Activated CD4-positive, alpha-beta T cell treated with anti-CD3 and anti-CD28 coated beads, Interleukin-2, amount 10 ng/mL, durations not matched to agents 24 days and 14 days (primary cell): ENCODE measurements at regions not wholly inside any gene's neighbourhood (a gene's known extent, or its start where the extent isn't known, plus 50 kb on each side); places are given as distances from the start of the nearest gene placed in this dataset.

Source experiments
- DNase-seq: peaks from one replicate; pipeline ENCODE4 v3.0.0; 2022
- H3K27ac Mint-ChIP-seq: one replicate; pipeline ENCODE4 v1.8.0; 2022; ENCODE audit warnings: mild to moderate bottlenecking, mixed read lengths
- H3K27me3 Mint-ChIP-seq: one replicate; pipeline ENCODE4 v1.8.0; 2022; ENCODE audit warnings: mixed read lengths
- H3K36me3 Mint-ChIP-seq: one replicate; pipeline ENCODE4 v1.8.0; 2022; ENCODE audit warnings: low read depth, mild to moderate bottlenecking, mixed read lengths
- H3K4me1 Mint-ChIP-seq: one replicate; pipeline ENCODE4 v1.8.0; 2021; ENCODE audit warnings: mixed read lengths
- H3K4me3 Mint-ChIP-seq: one replicate; pipeline ENCODE4 v1.8.0; 2022; ENCODE audit warnings: mild to moderate bottlenecking, moderate library complexity, mixed read lengths
- H3K9me3 Mint-ChIP-seq: one replicate; pipeline ENCODE4 v1.8.0; 2021; ENCODE audit warnings: mixed read lengths
- intact Hi-C: fragments of 100-400 bp; cut with micrococcal nuclease; formaldehyde crosslinking; loops from one replicate; pipeline ENCODE4 v1.15.1; 2023

DNA sequence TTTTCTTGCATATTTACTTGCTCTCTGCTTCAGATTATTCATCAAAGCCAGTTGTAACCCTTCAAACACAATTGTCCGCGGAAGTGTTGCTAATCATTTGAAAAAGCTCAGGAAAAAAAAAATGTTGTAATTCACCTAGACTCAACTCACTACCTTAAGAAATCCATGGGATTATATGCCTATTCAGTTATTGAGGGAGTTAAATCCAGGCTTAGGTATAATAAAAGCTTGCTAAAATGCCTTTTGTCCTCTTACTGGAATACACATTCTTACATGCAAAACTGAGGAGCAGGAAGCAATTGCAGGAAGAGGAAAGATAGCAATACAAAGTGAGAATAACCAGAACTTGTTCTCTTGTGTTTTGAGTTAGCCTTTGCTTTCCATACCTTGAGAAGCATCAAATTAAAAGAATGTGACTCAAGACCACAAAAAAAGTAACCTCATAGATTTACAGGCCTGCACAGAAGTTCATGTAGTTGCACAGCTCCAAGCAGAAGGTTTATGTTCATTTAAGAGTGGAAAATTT lies 91.4 kb upstream of the FAM241A start:
- Mint-ChIP-seq H3K36me3 (no peaks in the 10 kb centered on the region), H3K27ac (no peak overlapping the region), H3K4me3 (no peak overlapping the region), H3K9me3 (no peaks in the 10 kb centered on the region), H3K27me3 (peaks cover 22% of the 10 kb centered on the region), H3K4me1 (peaks cover 2% of the 10 kb centered on the region)
- intact Hi-C loops = no loop called here
- DNase-seq = no peak

- no peak overlapping the region for H3K27ac Mint-ChIP-seq
- no peak overlapping the region for H3K4me3 Mint-ChIP-seq
- H3K9me3 Mint-ChIP-seq = no peaks in the 10 kb centered on the region
- H3K36me3 Mint-ChIP-seq = no peaks in the 10 kb centered on the region
- peaks cover 2% of the 10 kb centered on the region for H3K4me1 Mint-ChIP-seq
- intact Hi-C loops = no loop called here
- H3K27me3 Mint-ChIP-seq = peaks cover 22% of the 10 kb centered on the region
- DNase-seq = no peak
Measured at GRCh38 chr4:112055100-112055499, 90.2 kb upstream of the FAM241A start.

- no peak for DNase-seq
- intact Hi-C loops = no loop called here
- H3K27ac Mint-ChIP-seq = no peak overlapping the region
- peaks cover 27% of the 10 kb centered on the region for H3K27me3 Mint-ChIP-seq
- no peak overlapping the region for H3K4me3 Mint-ChIP-seq
- H3K36me3 Mint-ChIP-seq = no peaks in the 10 kb centered on the region
- H3K4me1 Mint-ChIP-seq = peaks cover 2% of the 10 kb centered on the region
- no peaks in the 10 kb centered on the region for H3K9me3 Mint-ChIP-seq
Measured at GRCh38 chr4:112057470-112057869, 87.8 kb upstream of the FAM241A start.

GRCh38 chr4:112058433-112058832 lies 86.8 kb upstream of the FAM241A start:
- no peak overlapping the region for H3K27ac Mint-ChIP-seq
- intact Hi-C loops = no loop called here
- H3K36me3 Mint-ChIP-seq = no peaks in the 10 kb centered on the region
- H3K4me3 Mint-ChIP-seq = no peak overlapping the region
- H3K9me3 Mint-ChIP-seq = no peaks in the 10 kb centered on the region
- DNase-seq = no peak
- peaks cover 22% of the 10 kb centered on the region for H3K27me3 Mint-ChIP-seq
- H3K4me1 Mint-ChIP-seq = peaks cover 2% of the 10 kb centered on the region

GRCh38 chr4:112060212-112060611 lies 85.0 kb upstream of the FAM241A start:
- H3K4me3 Mint-ChIP-seq = no peak overlapping the region
- DNase-seq = no peak
- H3K27me3 Mint-ChIP-seq = peaks cover 14% of the 10 kb centered on the region
- H3K9me3 Mint-ChIP-seq = no peaks in the 10 kb centered on the region
- no peaks in the 10 kb centered on the region for H3K36me3 Mint-ChIP-seq
- no peak overlapping the region for H3K27ac Mint-ChIP-seq
- intact Hi-C loops = no loop called here
- H3K4me1 Mint-ChIP-seq = no peaks in the 10 kb centered on the region

- H3K4me1 Mint-ChIP-seq = no peaks in the 10 kb centered on the region
- H3K27me3 Mint-ChIP-seq = peaks cover 16% of the 10 kb centered on the region
- H3K9me3 Mint-ChIP-seq = no peaks in the 10 kb centered on the region
- H3K36me3 Mint-ChIP-seq = no peaks in the 10 kb centered on the region
- no peak overlapping the region for H3K27ac Mint-ChIP-seq
- no peak overlapping the region for H3K4me3 Mint-ChIP-seq
- intact Hi-C loops = no loop called here
- no peak for DNase-seq
Measured at GRCh38 chr4:112061207-112061817, 83.9 kb upstream of the FAM241A start.

- Mint-ChIP-seq H3K27me3 (peaks cover 22% of the 10 kb centered on the region), H3K27ac (no peak overlapping the region), H3K4me3 (no peak overlapping the region), H3K9me3 (no peaks in the 10 kb centered on the region), H3K36me3 (no peaks in the 10 kb centered on the region), H3K4me1 (no peaks in the 10 kb centered on the region)
- DNase-seq = no peak
- intact Hi-C loops = no loop called here
Measured at GRCh38 chr4:112063260-112063659, 82.0 kb upstream of the FAM241A start.

DNA sequence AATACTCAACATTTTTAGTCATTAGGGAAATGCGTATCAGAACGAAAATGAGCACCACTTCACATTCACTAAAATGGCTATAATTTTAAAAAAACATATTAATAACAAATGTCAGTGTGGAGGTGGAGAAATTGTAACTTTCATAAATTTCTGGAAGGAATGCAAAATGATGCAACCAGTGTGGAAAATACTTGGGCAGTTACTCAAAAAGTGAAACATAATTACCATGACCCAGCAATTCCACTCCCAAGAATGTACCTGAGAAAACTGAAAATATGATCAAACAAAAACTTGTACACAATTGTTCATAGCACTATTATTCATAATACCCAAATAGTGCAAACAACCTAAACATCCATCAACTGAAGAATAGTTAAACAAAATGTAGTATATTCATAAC lies 76.1 kb upstream of the FAM241A start:
- no peak overlapping the region for H3K27ac Mint-ChIP-seq
- no peaks in the 10 kb centered on the region for H3K4me1 Mint-ChIP-seq
- peaks cover 37% of the 10 kb centered on the region for H3K27me3 Mint-ChIP-seq
- no peaks in the 10 kb centered on the region for H3K36me3 Mint-ChIP-seq
- intact Hi-C loops = no loop called here
- H3K9me3 Mint-ChIP-seq = no peaks in the 10 kb centered on the region
- DNase-seq = no peak
- no peak overlapping the region for H3K4me3 Mint-ChIP-seq

DNA sequence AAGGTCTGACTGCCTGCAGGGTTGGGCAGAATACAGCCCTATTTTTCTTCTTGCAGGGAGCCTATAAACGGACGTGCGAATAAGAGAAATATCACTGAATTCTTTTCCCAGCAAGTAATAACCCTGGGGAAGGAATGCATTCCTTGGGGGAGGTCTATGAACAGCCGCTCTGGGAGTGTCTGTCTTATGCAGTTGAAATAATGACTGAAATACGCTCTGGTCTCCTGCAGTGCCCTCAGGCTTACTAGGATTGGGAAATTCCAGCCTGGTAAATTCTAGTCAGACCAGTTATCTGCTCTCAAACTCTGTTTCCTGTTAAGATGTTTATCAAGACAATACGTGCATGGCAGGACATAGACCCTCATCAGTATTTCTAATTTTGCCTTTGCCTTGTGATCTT lies 72.1 kb upstream of the FAM241A start:
- peaks cover 27% of the 10 kb centered on the region for H3K27me3 Mint-ChIP-seq
- intact Hi-C loops = no loop called here
- no peak for DNase-seq
- no peak overlapping the region for H3K4me3 Mint-ChIP-seq
- H3K36me3 Mint-ChIP-seq = no peaks in the 10 kb centered on the region
- no peaks in the 10 kb centered on the region for H3K4me1 Mint-ChIP-seq
- no peak overlapping the region for H3K27ac Mint-ChIP-seq
- no peaks in the 10 kb centered on the region for H3K9me3 Mint-ChIP-seq

GRCh38 chr4:112075129-112075753 lies 70.0 kb upstream of the FAM241A start:
- intact Hi-C loops = no loop called here
- H3K36me3 Mint-ChIP-seq = no peaks in the 10 kb centered on the region
- H3K4me3 Mint-ChIP-seq = no peak overlapping the region
- H3K4me1 Mint-ChIP-seq = no peaks in the 10 kb centered on the region
- H3K9me3 Mint-ChIP-seq = no peaks in the 10 kb centered on the region
- no peak overlapping the region for H3K27ac Mint-ChIP-seq
- peak; percentile 80 for DNase-seq
- peaks cover 26% of the 10 kb centered on the region for H3K27me3 Mint-ChIP-seq

DNA sequence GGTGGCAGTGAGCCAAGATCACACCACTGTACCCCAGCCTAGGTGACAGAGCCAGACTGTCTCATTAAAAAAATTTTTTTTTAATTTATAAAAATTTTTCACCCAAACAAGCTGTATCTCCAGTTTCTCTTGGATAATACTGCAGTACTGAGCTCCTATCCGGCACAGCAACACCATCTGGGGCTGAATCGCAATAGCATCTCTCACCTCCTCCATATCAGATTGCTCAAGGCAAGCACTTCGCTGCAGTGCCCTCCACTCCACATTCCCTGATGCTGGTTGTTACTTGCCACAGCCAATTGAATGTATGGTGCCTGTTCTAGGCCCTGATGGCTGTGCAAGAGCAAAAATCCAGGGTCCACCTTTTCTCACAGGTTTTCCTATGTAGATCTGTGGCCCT lies 69.3 kb upstream of the FAM241A start:
- DNase-seq = no peak
- no peaks in the 10 kb centered on the region for H3K4me1 Mint-ChIP-seq
- intact Hi-C loops = no loop called here
- no peaks in the 10 kb centered on the region for H3K9me3 Mint-ChIP-seq
- H3K36me3 Mint-ChIP-seq = no peaks in the 10 kb centered on the region
- peaks cover 26% of the 10 kb centered on the region for H3K27me3 Mint-ChIP-seq
- no peak overlapping the region for H3K27ac Mint-ChIP-seq
- H3K4me3 Mint-ChIP-seq = no peak overlapping the region

DNA sequence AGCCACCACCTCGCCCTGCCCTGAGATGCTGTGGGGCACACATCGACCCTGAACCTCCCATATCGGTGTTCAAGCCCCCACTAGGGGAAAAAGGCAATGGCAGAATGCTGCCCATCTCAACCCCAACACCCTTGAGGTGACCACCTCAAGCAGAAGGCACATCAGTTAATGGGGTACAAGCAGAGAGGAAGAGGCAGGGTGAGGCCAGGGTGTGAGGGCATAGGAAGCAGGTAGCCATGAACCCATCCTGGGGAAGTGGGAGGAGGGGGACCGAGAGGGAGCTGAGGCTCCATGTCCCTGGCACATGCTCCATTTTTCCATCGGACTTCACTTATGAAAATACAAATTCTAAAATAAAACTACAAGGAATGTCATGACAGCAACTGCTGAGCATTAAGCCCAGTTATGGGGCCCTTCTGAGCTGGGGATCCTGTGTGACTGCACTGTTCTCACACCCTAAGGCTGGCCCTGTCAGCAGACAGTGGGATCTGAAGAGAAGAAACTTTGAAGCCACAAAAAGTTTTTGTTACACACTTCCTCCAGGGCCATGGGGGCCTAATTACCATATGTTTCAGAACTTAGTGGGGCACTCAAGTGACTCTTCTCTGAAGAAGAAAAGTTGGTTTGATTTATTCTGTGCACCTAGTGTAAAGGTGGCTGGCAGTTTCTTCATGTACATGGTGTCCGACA lies 68.2 kb upstream of the FAM241A start:
- Mint-ChIP-seq H3K27me3 (peaks cover 26% of the 10 kb centered on the region), H3K27ac (no peak overlapping the region), H3K4me1 (no peaks in the 10 kb centered on the region), H3K9me3 (no peaks in the 10 kb centered on the region), H3K4me3 (no peak overlapping the region), H3K36me3 (no peaks in the 10 kb centered on the region)
- intact Hi-C loops = no loop called here
- no peak for DNase-seq

DNA sequence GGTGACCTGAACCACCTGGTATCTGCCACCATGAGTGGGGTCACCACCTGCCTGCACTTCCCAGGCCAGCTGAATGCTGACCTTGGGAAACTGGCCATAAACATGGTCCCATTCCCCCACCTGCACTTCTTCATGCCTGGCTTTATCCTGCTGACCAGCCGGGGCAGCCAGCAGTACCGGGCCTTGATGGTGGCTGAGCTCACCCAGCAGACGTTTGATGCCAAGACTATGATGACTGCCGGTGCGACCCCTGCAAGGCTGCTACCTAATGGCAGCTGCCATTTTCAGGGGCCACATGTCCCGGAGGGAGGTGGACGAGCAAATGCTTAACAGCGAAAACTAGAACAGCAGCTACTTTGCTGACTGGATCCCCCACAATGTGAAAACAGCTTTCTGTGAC lies 67.5 kb upstream of the FAM241A start:
- no peaks in the 10 kb centered on the region for H3K9me3 Mint-ChIP-seq
- no peak overlapping the region for H3K4me3 Mint-ChIP-seq

DNA sequence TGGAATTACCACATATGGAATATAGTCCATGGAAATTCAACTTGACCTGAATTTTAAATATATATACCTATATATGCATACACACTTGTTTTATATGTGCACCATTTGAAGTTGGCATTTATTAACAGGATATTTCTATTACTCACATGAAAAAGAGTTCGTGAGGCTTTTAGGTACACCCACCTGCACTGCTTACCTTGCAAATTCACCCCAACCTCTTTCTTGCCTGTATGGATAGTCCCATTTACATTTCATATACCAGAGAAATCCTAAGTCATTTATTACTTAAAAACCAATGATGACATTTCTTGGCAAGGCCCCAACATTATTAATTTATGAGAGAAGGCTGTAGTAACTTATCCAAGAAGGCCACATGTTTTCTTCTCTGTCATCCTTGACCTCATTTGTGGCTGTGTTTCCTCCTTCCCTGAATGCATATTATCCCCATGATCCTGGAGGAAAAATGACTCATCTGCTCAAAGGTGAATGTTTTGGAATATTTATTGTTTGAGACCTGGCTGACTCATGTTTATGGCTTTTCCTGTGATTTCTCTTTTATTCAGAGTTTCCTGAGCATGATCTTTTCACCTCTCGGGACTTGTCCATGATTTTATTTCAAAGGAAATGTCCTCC lies 62.2 kb upstream of the FAM241A start:
- DNase-seq = no peak
- Mint-ChIP-seq H3K27ac (no peak overlapping the region), H3K27me3 (peaks cover 18% of the 10 kb centered on the region), H3K9me3 (no peaks in the 10 kb centered on the region), H3K36me3 (no peaks in the 10 kb centered on the region), H3K4me3 (no peak overlapping the region), H3K4me1 (peaks cover 5% of the 10 kb centered on the region)
- intact Hi-C loops = no loop called here

More for the DNA sequence above, 67.5 kb upstream of the FAM241A start:
- Mint-ChIP-seq H3K4me1 (no peaks in the 10 kb centered on the region), H3K36me3 (no peaks in the 10 kb centered on the region), H3K27me3 (peaks cover 19% of the 10 kb centered on the region), H3K27ac (no peak overlapping the region)
- no peak for DNase-seq
- intact Hi-C loops = no loop called here
